Right lobe of liver (tissue), 4 donors: ENCODE measurements at regions not wholly inside any gene's neighbourhood (a gene's known extent, or its start where the extent isn't known, plus 50 kb on each side); places are given as distances from the start of the nearest gene placed in this dataset.

Experiments
- POLR2A ChIP-seq: fragments of 450-650 bp; IDR thresholded peaks from one replicate; pipeline ENCODE4 v1.6.1; 2017; ENCODE audit warnings: antibody characterized with exemption, mild to moderate bottlenecking
- TF ChIP-seq, protein P1 (sequence below), 4 donors: fragments of 200-600 bp in 3 of 4; fragments of 450-650 bp in 1 of 4; IDR thresholded peaks; one replicate each; pipeline versions ENCODE4 v1.5.1 to v1.8.0; 2016 to 2022; ENCODE audit warnings: antibody characterized with exemption in 4 of 4, mild to moderate bottlenecking in 2 of 4
- donor health status: DM: no; HTN: no; CAD: no.
- donor health status: DM: no; HTN: no; CAD: no.
- donor health status: DM: no; HTN: yes; CAD: no.

DNA sequence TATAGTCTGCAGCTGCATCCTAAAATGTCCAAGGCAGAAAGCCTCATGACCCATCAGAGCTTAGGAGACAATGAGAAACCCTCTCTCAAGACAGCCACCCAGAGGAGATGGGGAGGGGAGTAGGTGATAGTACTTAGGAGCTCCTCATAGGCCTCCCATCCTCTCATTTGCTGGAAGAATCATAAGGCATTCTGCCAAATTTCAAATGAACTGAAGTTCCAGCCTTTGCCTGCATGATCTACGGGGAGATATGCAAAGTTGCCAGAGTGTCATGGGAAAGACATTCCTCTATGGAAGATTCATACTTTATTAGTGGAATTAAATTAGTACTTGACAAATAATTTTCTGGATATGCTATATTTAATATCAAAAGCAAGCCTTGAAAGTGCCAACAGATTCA is 194.1 kb upstream of the GJE1 start:
- TF ChIP-seq, protein P1, sequence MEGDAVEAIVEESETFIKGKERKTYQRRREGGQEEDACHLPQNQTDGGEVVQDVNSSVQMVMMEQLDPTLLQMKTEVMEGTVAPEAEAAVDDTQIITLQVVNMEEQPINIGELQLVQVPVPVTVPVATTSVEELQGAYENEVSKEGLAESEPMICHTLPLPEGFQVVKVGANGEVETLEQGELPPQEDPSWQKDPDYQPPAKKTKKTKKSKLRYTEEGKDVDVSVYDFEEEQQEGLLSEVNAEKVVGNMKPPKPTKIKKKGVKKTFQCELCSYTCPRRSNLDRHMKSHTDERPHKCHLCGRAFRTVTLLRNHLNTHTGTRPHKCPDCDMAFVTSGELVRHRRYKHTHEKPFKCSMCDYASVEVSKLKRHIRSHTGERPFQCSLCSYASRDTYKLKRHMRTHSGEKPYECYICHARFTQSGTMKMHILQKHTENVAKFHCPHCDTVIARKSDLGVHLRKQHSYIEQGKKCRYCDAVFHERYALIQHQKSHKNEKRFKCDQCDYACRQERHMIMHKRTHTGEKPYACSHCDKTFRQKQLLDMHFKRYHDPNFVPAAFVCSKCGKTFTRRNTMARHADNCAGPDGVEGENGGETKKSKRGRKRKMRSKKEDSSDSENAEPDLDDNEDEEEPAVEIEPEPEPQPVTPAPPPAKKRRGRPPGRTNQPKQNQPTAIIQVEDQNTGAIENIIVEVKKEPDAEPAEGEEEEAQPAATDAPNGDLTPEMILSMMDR (IDR thresholded peaks at IDR 0.05), result no peak
- TF ChIP-seq POLR2A, result no peak
